AG08396 (cell line): ENCODE measurements at regions not wholly inside any gene's neighbourhood (a gene's known extent, or its start where the extent isn't known, plus 50 kb on each side); places are given as distances from the start of the nearest gene placed in this dataset.

Experiments
- DNase-seq: peaks from one replicate; pipeline ENCODE4 v3.0.0; 2012; ENCODE audit warnings: low spot score, mixed read lengths

DNA sequence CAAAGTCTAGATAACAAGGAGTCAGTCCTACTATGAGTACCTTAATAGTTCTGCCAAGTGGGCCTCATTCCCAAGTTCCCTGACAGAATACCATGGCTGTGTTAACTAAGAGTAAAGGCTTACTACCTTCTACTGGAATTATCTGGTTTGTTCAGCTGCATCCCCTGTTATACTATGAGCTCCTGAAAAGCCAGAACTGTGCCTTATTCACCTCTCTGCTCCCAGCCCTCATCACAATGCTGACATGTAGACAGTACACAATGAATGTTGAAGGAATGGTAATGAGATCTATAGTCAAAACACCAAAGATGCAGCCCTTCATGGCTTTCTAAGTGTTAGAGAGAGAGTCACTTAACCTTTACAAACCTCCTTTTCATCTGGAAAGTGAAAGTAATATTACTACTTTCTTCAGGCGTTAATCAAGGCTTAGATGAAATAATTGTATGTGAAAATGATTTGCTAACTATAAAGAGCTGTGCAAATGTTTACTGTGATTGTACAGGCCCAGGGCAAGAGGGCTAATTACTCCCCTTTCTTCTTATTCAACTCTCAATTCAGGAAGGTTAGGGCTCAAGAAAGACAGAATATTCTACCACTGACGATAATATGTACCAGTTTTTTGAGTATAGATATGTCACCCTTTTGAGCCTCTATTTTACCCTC, 70.3 kb upstream of the MROH9 start:
- no peak for DNase-seq

DNA sequence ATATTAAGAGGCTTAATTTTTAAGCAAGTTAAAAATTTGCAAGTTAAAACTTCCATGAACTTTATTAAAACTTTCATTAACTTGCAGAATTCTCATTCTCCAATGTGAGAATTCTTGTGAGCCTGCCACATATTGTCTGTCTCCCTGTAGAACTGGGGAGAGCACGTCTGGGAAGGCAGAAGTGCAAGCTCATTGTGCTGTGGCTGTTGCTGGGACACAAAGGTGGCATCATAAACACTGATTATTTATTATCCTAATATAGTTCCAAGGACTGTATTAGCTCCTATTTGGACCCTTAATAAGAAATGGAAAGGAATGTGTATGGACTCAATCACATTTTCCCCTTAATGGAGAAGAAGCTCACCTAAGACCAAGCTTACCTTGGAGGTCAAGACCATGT, 68.7 kb upstream of the MROH9 start:
- DNase-seq, result no peak

DNA sequence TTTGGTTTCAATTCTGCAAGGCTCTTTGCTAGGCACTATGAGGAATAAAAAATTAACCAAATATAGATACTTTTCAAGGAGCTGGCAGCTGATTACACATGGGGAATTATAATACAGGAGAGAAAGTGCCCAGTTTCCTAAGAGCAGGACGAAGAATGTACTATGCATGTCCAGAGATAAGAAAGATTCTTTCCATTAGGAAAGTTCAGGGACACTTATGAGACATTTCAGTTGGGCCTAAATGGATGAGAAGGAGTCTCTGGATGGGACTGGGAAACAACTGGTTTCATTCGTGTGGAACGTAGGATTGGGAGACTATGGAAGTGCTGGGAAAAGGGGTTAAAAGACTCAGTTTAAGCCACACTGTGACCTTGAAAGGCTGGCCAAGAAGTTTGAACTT, 63.5 kb upstream of the MROH9 start:
- no peak for DNase-seq

DNA sequence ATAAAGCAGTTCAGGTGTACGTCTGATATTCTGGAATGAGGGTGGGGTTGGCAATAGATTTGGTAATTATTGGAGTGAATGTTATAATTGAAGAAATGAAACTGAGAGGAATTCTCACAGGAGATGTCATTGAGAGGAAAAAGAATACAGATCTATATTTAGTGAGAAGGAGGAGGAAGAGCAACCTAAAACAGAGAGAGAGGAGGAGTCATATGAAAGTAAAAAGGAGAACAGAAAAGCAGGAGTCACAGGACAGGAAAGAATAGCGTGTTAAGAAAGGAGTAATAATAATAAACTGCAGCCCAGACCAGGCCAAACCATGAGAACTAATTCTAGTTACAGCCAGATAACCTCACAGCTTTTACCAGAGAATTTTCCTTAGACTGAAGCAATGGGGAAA, 62.7 kb upstream of the MROH9 start:
- no peak for DNase-seq

DNA sequence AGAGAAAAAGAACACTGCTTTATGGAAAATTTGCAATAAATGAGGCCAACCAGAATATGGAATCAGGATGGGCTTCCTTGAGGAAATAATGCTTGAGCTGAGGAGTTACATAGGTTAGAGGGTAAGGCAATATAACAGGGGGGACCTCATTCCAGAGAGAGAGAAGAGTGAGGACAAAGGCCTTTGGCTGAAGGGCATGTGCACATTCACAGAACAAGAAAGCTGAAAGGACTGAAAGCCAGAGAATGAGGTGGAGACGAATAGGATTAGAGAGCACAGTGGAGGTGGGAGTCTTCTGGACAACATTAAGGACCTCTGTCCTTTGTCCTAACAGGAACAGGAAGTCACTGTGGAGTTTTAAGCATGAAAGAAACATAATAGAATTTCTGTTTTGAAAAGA, 60.7 kb upstream of the MROH9 start:
- no peak for DNase-seq

DNA sequence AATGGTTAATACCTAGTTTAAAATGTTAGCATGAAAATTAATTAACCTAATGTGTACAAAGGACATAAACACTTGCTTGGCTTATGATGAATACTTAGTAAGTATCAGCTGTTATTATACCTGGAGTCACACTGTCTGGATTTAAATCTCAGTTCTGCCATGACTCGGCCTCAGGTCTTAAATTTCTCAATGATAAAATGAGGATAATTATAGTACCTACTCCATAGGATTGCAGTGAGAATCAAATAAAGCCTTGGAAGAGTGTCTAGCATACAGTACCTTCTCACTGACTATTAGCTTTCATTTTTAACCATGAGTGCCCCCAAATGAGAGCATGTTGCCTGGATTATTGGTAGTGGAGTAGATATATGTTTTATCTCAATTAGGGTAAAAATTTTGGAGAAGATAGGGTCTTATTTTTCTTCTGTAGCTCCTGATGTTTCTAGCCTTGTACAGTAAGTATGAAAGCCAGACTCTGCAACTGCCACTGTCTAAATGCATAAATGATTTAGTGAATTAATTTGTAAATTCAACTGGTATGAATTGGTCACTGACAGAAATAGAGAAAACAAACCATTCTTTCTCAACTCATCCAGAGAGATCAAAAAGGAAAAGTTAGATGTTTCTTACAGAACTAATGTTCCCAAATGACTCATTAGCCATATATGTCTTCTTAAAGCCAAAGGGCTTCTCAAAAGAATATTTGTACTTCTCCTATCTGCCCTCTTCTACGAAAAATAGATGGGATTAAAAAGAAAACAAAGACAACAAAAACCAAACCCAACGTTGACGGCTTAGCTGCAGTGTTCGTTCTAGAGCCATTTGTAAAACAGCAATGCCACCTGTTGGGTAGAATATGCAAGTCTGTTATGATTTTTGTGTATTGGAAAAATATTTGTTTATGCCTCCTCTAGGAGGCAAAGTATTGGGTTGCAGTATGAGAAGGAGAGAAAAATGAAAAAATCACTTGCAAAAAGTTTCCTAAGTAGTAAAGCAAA, 53.8 kb upstream of the MROH9 start:
- DNase-seq, result peak; percentile 11
